DMS153 (cell line): ENCODE measurements at regions not wholly inside any gene's neighbourhood (a gene's known extent, or its start where the extent isn't known, plus 50 kb on each side); places are given as distances from the start of the nearest gene placed in this dataset.

ENCODE experiments used
- DNase-seq: peaks from one replicate; lab custom pipeline; 2025; lab: John Stamatoyannopoulos, UW

GRCh38 chr14:82445810-82446570 is 912.3 kb upstream of the SEL1L start:
- DNase-seq, result no peak

GRCh38 chr14:82447586-82447985 is 913.9 kb upstream of the SEL1L start:
- peak; percentile 1 for DNase-seq

- no peak for DNase-seq
Observed at GRCh38 chr14:82449926-82450468, 916.3 kb upstream of the SEL1L start.

GRCh38 chr14:82451675-82452074 is 918.0 kb upstream of the SEL1L start:
- no peak for DNase-seq

- DNase-seq, result no peak
Observed at GRCh38 chr14:82482345-82482744, 948.7 kb upstream of the SEL1L start.

GRCh38 chr14:82488473-82488872 is 954.8 kb upstream of the SEL1L start:
- no peak for DNase-seq

- no peak for DNase-seq
Observed at GRCh38 chr14:82490397-82490796, 956.7 kb upstream of the SEL1L start.

- DNase-seq, result no peak
Observed at GRCh38 chr14:82492157-82492556, 958.5 kb upstream of the SEL1L start.

- no peak for DNase-seq
Observed at GRCh38 chr14:82500222-82500621, 966.6 kb upstream of the SEL1L start.

GRCh38 chr14:82501554-82501953 is 967.9 kb upstream of the SEL1L start:
- DNase-seq, result no peak

- no peak for DNase-seq
Observed at GRCh38 chr14:82502043-82502442, 968.4 kb upstream of the SEL1L start.

GRCh38 chr14:82504894-82505293 is 971.2 kb upstream of the SEL1L start:
- no peak for DNase-seq

- no peak for DNase-seq
Observed at GRCh38 chr14:82510007-82510406, 976.4 kb upstream of the SEL1L start.

- no peak for DNase-seq
Observed at GRCh38 chr14:82511399-82511798, 977.7 kb upstream of the SEL1L start.

GRCh38 chr14:82520765-82521164 is 987.1 kb upstream of the SEL1L start:
- no peak for DNase-seq

GRCh38 chr14:82521191-82521590 is 987.5 kb upstream of the SEL1L start:
- DNase-seq, result no peak

GRCh38 chr14:82528016-82528415 is 994.4 kb upstream of the SEL1L start:
- DNase-seq, result peak; percentile 35

GRCh38 chr14:82533351-82533750 is 999.7 kb upstream of the SEL1L start:
- peak; percentile 22 for DNase-seq

GRCh38 chr14:82536566-82536965 is 1002.9 kb upstream of the SEL1L start:
- no peak for DNase-seq

GRCh38 chr14:82537831-82538230 is 1004.2 kb upstream of the SEL1L start:
- no peak for DNase-seq

GRCh38 chr14:82546401-82546800 is 1012.7 kb upstream of the SEL1L start:
- DNase-seq, result no peak

- no peak for DNase-seq
Observed at GRCh38 chr14:82549306-82549990, 1015.8 kb upstream of the SEL1L start.

- DNase-seq, result no peak
Observed at GRCh38 chr14:82562881-82563280, 1029.2 kb upstream of the SEL1L start.
